Activated CD4-positive, alpha-beta T cell treated with anti-CD3 and anti-CD28 coated beads, Interleukin-10, Interleukin-2, amounts not matched to agents 100 ng/mL and 50 ng/mL, durations not matched to agents 16 hours and 8 hours (primary cell): ENCODE measurements at regions not wholly inside any gene's neighbourhood (a gene's known extent, or its start where the extent isn't known, plus 50 kb on each side); places are given as distances from the start of the nearest gene placed in this dataset.

ENCODE experiments used
- DNase-seq: peaks from one replicate; pipeline ENCODE4 v3.0.0-alpha.2; 2020

GRCh38 chr11:32279672-32280071, 155.7 kb downstream of the WT1 start:
- no peak for DNase-seq

- no peak for DNase-seq
Measured at GRCh38 chr11:32280339-32280738, 155.0 kb downstream of the WT1 start.

DNA sequence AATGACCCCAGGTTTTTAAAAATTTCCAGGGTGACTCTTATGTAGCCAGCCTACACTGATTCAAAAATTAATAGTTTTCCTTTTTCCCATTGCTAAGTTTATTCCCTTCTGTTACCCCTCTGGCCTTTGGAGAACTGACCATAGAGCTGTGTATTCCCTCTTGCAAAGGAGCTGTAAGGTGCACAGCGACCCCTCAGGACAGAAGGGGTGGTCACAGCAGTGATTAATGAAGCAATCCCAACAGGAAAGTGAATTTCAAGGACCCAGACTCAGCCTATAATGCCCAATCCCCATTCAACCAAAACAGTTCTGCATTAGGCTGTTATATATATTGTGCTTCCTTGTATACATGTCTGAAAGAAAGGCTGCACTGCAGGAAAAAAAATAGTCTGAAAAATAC, 147.1 kb downstream of the WT1 start:
- no peak for DNase-seq

- no peak for DNase-seq
Measured at GRCh38 chr11:32289701-32290100, 145.6 kb downstream of the WT1 start.

GRCh38 chr11:32290783-32291182, 144.6 kb downstream of the WT1 start:
- no peak for DNase-seq

DNA sequence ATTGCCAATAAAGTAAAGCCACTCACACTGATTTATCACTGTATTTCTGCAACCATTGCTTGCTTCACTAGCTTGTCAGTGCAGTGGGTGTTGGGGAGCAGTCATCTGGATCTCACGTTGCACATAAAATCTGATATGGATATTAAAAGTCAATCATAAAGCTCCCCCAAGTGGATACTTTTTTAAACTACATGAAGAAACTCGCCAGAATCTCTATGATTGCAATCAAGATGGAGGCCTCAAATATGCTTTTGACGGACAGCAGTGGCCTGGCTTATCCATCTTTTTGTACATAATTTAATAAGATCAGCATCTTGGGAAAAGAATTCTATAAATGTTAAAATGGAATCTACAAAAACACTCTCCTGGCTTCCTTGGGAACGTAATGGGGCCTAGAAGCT, 137.7 kb downstream of the WT1 start:
- peak; percentile 42 for DNase-seq

GRCh38 chr11:32302826-32303225, 132.5 kb downstream of the WT1 start:
- DNase-seq = no peak

- no peak for DNase-seq
Measured at GRCh38 chr11:32304521-32304920, 130.8 kb downstream of the WT1 start.

- no peak for DNase-seq
Measured at GRCh38 chr11:32305460-32305859, 129.9 kb downstream of the WT1 start.

- no peak for DNase-seq
Measured at GRCh38 chr11:32307471-32307870, 127.9 kb downstream of the WT1 start.

DNA sequence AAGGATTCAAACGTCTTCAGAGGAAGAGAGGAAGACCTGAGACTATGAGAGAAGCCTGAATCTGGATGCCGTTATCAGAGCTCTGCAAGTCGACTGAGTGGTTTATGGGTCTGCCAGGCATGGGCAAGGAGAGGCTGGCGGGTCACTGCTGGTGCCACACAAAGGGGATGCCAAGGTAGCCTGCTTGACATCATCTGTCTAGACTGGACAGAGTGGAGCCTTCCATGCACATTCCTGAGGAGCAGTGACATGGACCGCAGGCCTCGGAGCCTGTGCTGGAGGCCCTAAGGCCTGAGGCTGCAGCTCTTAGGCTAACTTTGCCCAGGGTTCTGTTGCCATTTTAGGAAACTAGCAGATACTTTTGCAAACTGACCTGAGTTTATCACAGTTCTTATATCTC, 127.4 kb downstream of the WT1 start:
- DNase-seq = no peak

- no peak for DNase-seq
Measured at GRCh38 chr11:32309530-32310213, 125.7 kb downstream of the WT1 start.

DNA sequence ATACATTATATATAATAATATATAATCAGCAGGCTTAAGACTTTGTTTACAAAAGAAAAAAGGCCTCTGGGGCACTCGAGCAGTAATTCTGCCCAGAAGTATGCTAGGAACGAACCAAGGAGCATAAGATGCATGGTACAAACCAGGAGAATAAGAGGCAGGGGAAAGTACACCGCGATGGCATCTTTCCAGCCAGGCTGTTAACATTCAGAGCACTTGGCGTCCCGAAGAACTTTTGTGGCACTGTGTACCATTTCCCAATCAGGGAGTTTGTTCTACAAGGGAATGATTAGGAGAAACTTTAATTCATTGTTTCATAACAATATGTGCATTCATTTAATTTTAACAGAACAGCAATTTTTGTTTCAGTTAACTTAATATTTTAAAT, 125.1 kb downstream of the WT1 start:
- no peak for DNase-seq

DNA sequence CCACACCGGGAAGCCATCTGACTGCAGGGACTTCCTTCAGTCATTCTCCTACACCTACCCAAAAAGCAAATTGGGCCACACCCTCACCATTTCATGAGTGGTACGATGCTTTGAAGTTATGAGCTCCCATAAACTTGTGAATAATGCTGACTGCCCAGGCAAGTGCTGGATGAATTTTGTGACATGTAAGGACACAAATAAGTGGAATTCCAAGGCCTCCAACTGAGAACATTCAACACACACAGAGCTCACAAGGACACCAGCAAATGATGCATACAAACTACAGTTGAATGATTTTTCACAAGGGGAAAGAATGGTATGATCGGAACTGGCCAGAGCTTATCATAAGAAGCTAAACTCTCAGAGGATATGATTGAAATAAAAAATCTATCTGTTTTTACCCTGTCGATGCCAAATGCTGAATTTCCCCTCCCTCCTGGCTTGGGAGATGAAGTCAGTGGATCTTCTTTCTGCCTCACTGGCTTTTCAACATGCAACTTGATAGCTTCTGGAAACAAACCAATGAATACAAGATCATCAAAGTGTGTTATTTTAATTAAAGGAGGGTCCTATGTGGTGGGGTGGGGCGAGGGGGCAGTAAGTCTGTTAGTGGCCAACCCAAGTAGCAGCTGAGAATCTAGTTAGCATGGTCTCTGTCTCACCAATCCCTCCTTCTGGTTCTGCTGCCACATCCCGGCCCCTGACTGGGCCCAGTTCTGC, 123.8 kb downstream of the WT1 start:
- no peak for DNase-seq

GRCh38 chr11:32312206-32312817, 123.0 kb downstream of the WT1 start:
- no peak for DNase-seq

DNA sequence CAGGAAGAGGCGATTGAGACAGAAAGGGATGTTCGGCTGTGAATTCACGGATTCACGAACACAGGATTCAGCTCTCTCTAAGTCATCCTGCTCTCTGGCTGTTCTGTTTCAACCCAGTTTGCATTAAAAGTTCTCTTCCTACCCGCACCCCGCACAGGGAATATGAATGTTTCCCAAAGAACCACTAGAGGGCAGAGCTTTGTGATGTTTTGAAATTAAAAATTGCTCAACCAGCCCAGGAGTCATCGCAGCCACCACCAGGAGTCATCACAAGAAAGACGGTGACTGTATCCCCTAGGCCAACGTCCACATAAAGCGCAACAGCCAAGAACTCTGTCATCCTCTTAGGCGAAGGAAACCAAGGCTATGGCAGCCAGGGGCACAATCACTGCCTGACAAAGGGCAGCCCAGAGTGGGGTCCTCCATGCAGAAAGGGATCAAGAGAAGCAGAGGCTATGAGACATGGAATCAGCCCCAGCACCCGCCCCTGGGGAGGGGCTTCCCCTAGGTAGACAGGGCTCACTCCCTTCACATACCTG, 122.4 kb downstream of the WT1 start:
- DNase-seq = peak; percentile 58

DNA sequence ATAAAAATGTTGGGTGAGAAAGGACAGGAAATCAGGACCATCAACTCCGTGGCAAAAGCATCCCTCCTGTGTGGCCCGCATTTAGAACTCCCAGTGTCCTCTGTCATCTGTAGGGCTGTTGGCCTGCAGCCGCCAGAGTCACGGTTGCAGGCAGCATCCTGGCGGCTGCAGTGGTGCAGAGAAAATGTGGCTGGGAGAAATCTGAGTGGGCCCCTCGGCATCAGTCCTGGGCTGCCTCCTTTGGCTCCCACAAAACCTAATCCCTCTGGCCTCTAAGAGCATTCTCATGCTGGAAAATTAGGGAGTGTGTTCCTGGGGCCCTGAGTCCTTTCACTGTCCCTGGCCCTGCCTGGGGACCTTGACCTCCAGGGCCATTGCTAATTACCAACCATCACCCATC, 121.9 kb downstream of the WT1 start:
- no peak for DNase-seq

DNA sequence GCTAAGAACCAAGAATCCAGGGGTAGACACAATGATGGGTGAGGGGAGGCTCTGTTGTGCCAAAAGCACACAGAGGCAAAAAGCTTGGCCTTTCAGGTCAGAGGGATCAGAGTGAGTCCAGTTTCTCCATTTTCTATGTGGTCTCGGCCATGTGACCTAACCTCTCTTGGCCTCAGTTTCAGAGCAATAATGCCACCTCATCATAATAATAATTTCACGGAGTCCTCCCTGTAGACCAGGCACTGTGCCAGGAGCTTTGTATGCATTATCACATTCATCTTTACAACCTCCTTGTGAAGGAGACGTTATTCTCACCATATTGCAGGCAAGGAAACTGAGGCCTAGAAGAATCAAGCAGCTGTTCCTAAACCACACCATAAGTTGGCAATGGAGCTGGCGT, 120.2 kb downstream of the WT1 start:
- no peak for DNase-seq

DNA sequence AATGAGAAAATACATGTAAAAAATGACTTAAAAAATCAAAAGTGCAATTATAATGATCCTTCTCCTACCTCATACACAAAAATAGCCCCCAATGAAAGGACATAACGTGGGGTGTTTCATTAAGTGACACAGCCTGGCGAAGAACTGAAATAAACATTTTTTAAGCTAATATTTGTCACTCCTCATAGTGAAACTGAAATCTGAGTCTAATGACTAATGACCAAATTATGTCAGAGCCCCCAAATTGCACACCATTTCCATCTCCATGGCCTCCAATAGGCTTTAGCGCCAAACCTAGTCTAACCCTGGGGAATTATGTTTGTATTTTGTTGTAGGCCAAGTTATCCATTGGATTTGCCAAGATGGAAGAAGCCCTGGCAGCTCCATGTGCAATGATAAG, 119.1 kb downstream of the WT1 start:
- DNase-seq = no peak

- no peak for DNase-seq
Measured at GRCh38 chr11:32316858-32317642, 118.3 kb downstream of the WT1 start.

GRCh38 chr11:32317643-32318042, 117.7 kb downstream of the WT1 start:
- no peak for DNase-seq

DNA sequence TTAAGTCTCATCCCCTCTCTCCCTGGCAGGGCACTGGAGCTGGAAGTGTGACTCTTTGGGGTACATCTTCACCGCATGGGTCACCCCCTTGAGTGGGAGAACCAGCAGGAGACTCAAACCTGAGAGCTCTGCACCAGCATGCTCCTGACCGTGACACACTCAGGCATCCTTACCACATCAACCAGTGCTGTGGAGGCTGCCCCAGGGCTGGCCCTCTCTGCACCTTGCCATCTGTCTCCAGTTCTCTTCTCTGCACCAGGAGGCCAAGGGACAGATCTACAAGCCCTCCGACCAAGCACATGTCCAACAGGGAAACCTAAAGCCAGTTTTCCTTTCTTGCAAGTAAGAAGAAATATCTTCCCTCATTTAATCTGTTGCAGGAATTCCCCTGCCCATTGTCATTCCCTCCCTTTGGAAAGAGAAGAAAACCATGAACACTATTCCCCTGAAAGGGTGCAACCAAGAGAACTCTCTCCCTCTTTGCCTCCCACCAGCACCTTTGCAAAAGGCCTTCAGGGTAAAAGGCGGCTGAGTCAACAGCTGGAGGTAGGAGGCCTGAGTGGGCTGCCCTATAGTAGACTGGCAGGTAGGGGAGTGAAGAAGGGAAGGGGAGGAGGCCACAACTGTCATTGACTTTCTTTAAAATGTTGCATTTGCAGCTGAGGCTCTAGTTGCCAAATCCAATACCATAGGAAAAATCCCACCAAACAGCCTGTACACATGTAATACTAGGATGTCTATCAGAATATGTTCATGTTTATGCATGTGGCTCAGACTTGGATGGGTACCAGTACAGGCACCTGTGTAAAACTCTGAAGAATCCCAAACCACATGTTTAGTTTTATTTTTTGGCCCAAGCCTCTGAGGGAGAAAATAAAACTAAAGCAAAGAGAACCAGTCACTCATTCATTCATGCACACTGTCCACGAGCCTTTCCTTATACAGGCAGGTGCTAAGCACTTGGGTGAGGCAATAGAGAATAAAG, 117.0 kb downstream of the WT1 start:
- no peak for DNase-seq
